Transverse colon (tissue), 4 donors: ENCODE measurements at regions not wholly inside any gene's neighbourhood (a gene's known extent, or its start where the extent isn't known, plus 50 kb on each side); places are given as distances from the start of the nearest gene placed in this dataset.

Experiments
- DNase-seq: peaks from one replicate; pipeline ENCODE4 v3.0.0-alpha.2; 2019
- H3K27ac ChIP-seq, 4 donors: fragments of 200-600 bp; sonication (generic); 2 replicates each; pipeline ENCODE4 v1.5.1; 2016 to 2018; ENCODE audit warnings: inconsistent platforms in 4 of 4
- H3K27me3 ChIP-seq: fragments of 200-600 bp; sonication (generic); 2 replicates; pipeline ENCODE4 v1.5.1; 2017; ENCODE audit warnings: inconsistent platforms
- H3K36me3 ChIP-seq, 4 donors: fragments of 200-600 bp; sonication (generic); 2 replicates each; pipeline ENCODE4 v1.5.1; 2017 to 2019; ENCODE audit warnings: inconsistent platforms in 4 of 4
- H3K4me1 ChIP-seq, 4 donors: fragments of 200-600 bp; sonication (generic); 2 replicates each; pipeline ENCODE4 v1.5.1; 2017 to 2020; ENCODE audit warnings: inconsistent platforms in 4 of 4
- H3K4me3 ChIP-seq, 4 donors: fragments of 200-600 bp; sonication (generic); 1 replicate in 1 of 4; 2 replicates in 3 of 4; pipeline versions ENCODE4 v1.5.1 to v1.6.1; 2017 to 2019; ENCODE audit warnings: inconsistent platforms in 4 of 4
- H3K9me3 ChIP-seq, 2 donors: fragments of 200-600 bp; sonication (generic); 2 replicates each; pipeline ENCODE4 v1.5.1; 2017 to 2019; ENCODE audit warnings: inconsistent platforms in 2 of 2
- CTCF ChIP-seq, 5 experiments: fragments of 200-600 bp in 3 of 5; fragments of 450-650 bp in 2 of 5; sonication (generic) in 3 of 5; IDR thresholded peaks; 1 replicate in 2 of 5; 2 replicates in 3 of 5; pipeline ENCODE4 v1.5.1; 2016 to 2017; ENCODE audit warnings: antibody characterized with exemption in 5 of 5, inconsistent platforms in 3 of 5, mild to moderate bottlenecking in 2 of 5, moderate library complexity in 1 of 5
- EP300 ChIP-seq: sonication (generic); formaldehyde crosslinking; IDR thresholded peaks from one replicate; pipeline ENCODE4 v1.6.1; 2017; ENCODE audit warnings: antibody characterized with exemption, low read depth
- POLR2A ChIP-seq: fragments of 450-650 bp; IDR thresholded peaks from one replicate; pipeline ENCODE4 v1.6.1; 2016; ENCODE audit warnings: antibody characterized with exemption, mild to moderate bottlenecking, moderate library complexity
- POLR2AphosphoS5 ChIP-seq, 3 donors: sonication (generic); formaldehyde crosslinking; IDR thresholded peaks; one replicate each; pipeline ENCODE4 v1.6.1; 2016; ENCODE audit warnings: antibody characterized with exemption in 3 of 3
- WGBS, 2 donors: methylation state at CpG; one replicate each; pipeline ENCODE4 v1.1.5; 2018; ENCODE audit warnings: low coverage in 1 of 2; 5-methylcytosine and 5-hydroxymethylcytosine counted together
- in situ Hi-C, 4 donors: fragments of 200-750 bp; cut with MboI; loops; one replicate each; pipeline versions ENCODE4 v1.15.0 to v1.15.1; 2017; ENCODE audit warnings: low sequenced_read_pairs in 3 of 4, low pct_ligation_motif_present in 1 of 4, low pct_unique_long_range_greater_than_20kb in 1 of 4
- intact Hi-C: fragments of 100-400 bp; cut with DNase I; formaldehyde crosslinking; loops from one replicate; pipeline ENCODE4 v1.15.1; 2023; ENCODE audit warnings: low total_unique reads

GRCh38 chr12:24546661-24547060 is 402.2 kb downstream of the BCAT1 start:
- no peak for DNase-seq
- Histone ChIP-seq H3K27me3 (no peaks in the 10 kb centered on the region), H3K4me3 (no peak overlapping the region), H3K9me3 (no peaks in the 10 kb centered on the region), H3K36me3 (no peaks in the 10 kb centered on the region), H3K4me1 (no peaks in the 10 kb centered on the region), H3K27ac (no peak overlapping the region)
- intact Hi-C loops (no loop called here), in situ Hi-C loops (no loop called here)
- 79 to 100% methylated on average over 1 to 2 of the region's 2 CpGs for WGBS, 2 donors
- TF ChIP-seq EP300: no peak
- no peak for TF ChIP-seq CTCF (IDR thresholded peaks at IDR 0.05)
- TF ChIP-seq POLR2AphosphoS5 (IDR thresholded peaks at IDR 0.05): no peak
- TF ChIP-seq POLR2A: no peak

- in situ Hi-C loops (no loop called here), intact Hi-C loops (no loop called here)
- H3K36me3 ChIP-seq: no peaks in the 10 kb centered on the region
- no peaks in the 10 kb centered on the region for H3K27me3 ChIP-seq
- H3K4me1 ChIP-seq: no peaks in the 10 kb centered on the region
- DNase-seq: no peak
- no peaks in the 10 kb centered on the region for H3K9me3 ChIP-seq
- no peak overlapping the region for H3K27ac ChIP-seq
- no peak for TF ChIP-seq CTCF (IDR thresholded peaks at IDR 0.05)
- no peak overlapping the region for H3K4me3 ChIP-seq
- WGBS, 2 donors: 66 to 74% methylated on average over 2 of the region's 2 CpGs
Observed at GRCh38 chr12:24546084-24546483, 402.8 kb downstream of the BCAT1 start.

GRCh38 chr12:24544368-24544767 is 404.5 kb downstream of the BCAT1 start:
- DNase-seq: no peak
- no peaks in the 10 kb centered on the region for H3K9me3 ChIP-seq
- in situ Hi-C loops (no loop called here), intact Hi-C loops (no loop called here)
- no peak for TF ChIP-seq POLR2A
- no peak for TF ChIP-seq CTCF (IDR thresholded peaks at IDR 0.05)
- TF ChIP-seq POLR2AphosphoS5 (IDR thresholded peaks at IDR 0.05): no peak
- no peak for TF ChIP-seq EP300
- H3K4me3 ChIP-seq: no peak overlapping the region
- no peaks in the 10 kb centered on the region for H3K36me3 ChIP-seq
- H3K4me1 ChIP-seq: no peaks in the 10 kb centered on the region
- no peaks in the 10 kb centered on the region for H3K27me3 ChIP-seq
- no peak overlapping the region for H3K27ac ChIP-seq

- H3K27me3 ChIP-seq: no peaks in the 10 kb centered on the region
- no peak overlapping the region for H3K27ac ChIP-seq
- WGBS, 2 donors: 76 to 79% methylated on average over 5 of the region's 5 CpGs
- no peak overlapping the region for H3K4me3 ChIP-seq
- intact Hi-C loops: no loop called here
- no peaks in the 10 kb centered on the region for H3K4me1 ChIP-seq
- no peaks in the 10 kb centered on the region for H3K9me3 ChIP-seq
- in situ Hi-C loops: no loop called here
- DNase-seq: no peak
- H3K36me3 ChIP-seq: no peaks in the 10 kb centered on the region
- no peak for TF ChIP-seq CTCF (IDR thresholded peaks at IDR 0.05)
- TF ChIP-seq POLR2A: no peak
- TF ChIP-seq POLR2AphosphoS5 (IDR thresholded peaks at IDR 0.05): no peak
- no peak for TF ChIP-seq EP300
Observed at GRCh38 chr12:24541193-24541871, 407.6 kb downstream of the BCAT1 start.
